DOHH2 (cell line): ENCODE measurements at regions not wholly inside any gene's neighbourhood (a gene's known extent, or its start where the extent isn't known, plus 50 kb on each side); places are given as distances from the start of the nearest gene placed in this dataset.

ENCODE experiments used
- EZH2phosphoT487 ChIP-seq: fragments of 200-600 bp; sonication (generic); IDR thresholded peaks from 2 replicates; pipeline ENCODE4 v1.6.1; 2017; ENCODE audit warnings: borderline replicate concordance, mild to moderate bottlenecking, antibody characterized with exemption, low read length, moderate library complexity, mixed read lengths
- TF ChIP-seq, protein P1 (sequence below): fragments of 200-600 bp; sonication (generic); IDR thresholded peaks from one replicate; pipeline ENCODE4 v1.5.1; 2014; ENCODE audit warnings: antibody characterized with exemption, mild to moderate bottlenecking, low read depth, low read length; ENCODE audit not compliant: poor library complexity, severe bottlenecking

DNA sequence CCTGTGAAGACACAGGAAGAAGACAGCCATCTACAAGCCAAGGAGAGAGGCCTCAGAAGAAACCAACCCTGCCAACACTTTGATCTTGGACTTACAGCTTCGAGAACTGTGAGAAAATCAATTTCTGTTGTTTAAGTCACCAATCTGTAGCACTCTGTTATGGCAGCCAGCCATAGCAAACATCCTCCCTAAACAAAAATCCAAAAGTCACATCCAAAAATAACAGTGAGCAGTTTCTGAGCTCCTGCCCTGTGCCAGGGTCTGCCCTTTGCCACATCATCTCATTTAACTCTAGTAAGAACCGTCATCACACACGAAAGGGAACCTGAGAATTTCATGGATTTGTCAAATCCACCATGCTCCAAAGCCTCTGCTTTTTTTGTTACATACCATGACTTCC lies 118.8 kb downstream of the TRIM36 start:
- TF ChIP-seq, protein P1, sequence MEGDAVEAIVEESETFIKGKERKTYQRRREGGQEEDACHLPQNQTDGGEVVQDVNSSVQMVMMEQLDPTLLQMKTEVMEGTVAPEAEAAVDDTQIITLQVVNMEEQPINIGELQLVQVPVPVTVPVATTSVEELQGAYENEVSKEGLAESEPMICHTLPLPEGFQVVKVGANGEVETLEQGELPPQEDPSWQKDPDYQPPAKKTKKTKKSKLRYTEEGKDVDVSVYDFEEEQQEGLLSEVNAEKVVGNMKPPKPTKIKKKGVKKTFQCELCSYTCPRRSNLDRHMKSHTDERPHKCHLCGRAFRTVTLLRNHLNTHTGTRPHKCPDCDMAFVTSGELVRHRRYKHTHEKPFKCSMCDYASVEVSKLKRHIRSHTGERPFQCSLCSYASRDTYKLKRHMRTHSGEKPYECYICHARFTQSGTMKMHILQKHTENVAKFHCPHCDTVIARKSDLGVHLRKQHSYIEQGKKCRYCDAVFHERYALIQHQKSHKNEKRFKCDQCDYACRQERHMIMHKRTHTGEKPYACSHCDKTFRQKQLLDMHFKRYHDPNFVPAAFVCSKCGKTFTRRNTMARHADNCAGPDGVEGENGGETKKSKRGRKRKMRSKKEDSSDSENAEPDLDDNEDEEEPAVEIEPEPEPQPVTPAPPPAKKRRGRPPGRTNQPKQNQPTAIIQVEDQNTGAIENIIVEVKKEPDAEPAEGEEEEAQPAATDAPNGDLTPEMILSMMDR: no peak
- no peak for TF ChIP-seq EZH2phosphoT487
